SK-N-SH treated with all-trans-retinoic acid at 6 μM for 48 hours (cell line): ENCODE measurements at regions not wholly inside any gene's neighbourhood (a gene's known extent, or its start where the extent isn't known, plus 50 kb on each side); places are given as distances from the start of the nearest gene placed in this dataset.
"Not testable (repeated sequence)": the region's sequence is repeated elsewhere in the genome, so short reads cannot be mapped to it uniquely, and the experiment has no call there.

Experiments
- ATAC-seq: fragments of 200-7000 bp; cut with Tn5 transposase; 3 replicates; pipeline ENCODE4 v1.9.1; 2020; ENCODE audit warnings: mild to moderate bottlenecking, moderate library complexity
- ARNTL ChIP-seq: fragments of 450-650 bp; formaldehyde crosslinking; IDR thresholded peaks from 2 replicates; pipeline ENCODE4 v1.5.0; 2020; ENCODE audit warnings: low read depth, mild to moderate bottlenecking, moderate library complexity, borderline replicate concordance
- BACH2 ChIP-seq: fragments of 250-450 bp; sonication (Bioruptor Pico); IDR thresholded peaks from 2 replicates; pipeline ENCODE4 v1.9.0; 2021; ENCODE audit warnings: mild to moderate bottlenecking, borderline replicate concordance
- CSDC2 ChIP-seq: fragments of 250-450 bp; sonication (Bioruptor Pico); IDR thresholded peaks from 2 replicates; pipeline ENCODE4 v1.5.0; 2020; ENCODE audit warnings: mild to moderate bottlenecking, moderate library complexity
- ESRRG ChIP-seq: fragments of 250-450 bp; sonication (Bioruptor Pico); IDR thresholded peaks from 2 replicates; pipeline ENCODE4 v1.6.1; 2021; ENCODE audit warnings: mild to moderate bottlenecking
- GLIS3 ChIP-seq: fragments of 250-450 bp; sonication (Bioruptor Pico); IDR thresholded peaks from 2 replicates; pipeline ENCODE4 v1.5.0; 2020; ENCODE audit warnings: mild to moderate bottlenecking, moderate library complexity
- ISL1 ChIP-seq: fragments of 250-450 bp; sonication (Bioruptor Pico); IDR thresholded peaks from 2 replicates; pipeline ENCODE4 v2.1.2; 2022; ENCODE audit warnings: mild to moderate bottlenecking, moderate library complexity
- OSR1 ChIP-seq: fragments of 250-450 bp; sonication (Bioruptor Pico); IDR thresholded peaks from 2 replicates; pipeline ENCODE4 v1.8.0; 2022; ENCODE audit warnings: moderate library complexity, mild to moderate bottlenecking, inconsistent platforms
- POU6F1 ChIP-seq: fragments of 250-450 bp; sonication (Bioruptor Pico); IDR thresholded peaks from 2 replicates; pipeline ENCODE4 v1.8.0; 2021; ENCODE audit warnings: low read depth, mild to moderate bottlenecking, moderate library complexity, borderline replicate concordance
- PPARA ChIP-seq: fragments of 250-450 bp; sonication (Bioruptor Pico); IDR thresholded peaks from 2 replicates; pipeline ENCODE4 v1.5.0; 2020; ENCODE audit warnings: mild to moderate bottlenecking, borderline replicate concordance
- RARB ChIP-seq: fragments of 250-450 bp; sonication (Bioruptor Pico); IDR thresholded peaks from 2 replicates; pipeline ENCODE4 v1.8.0; 2021; ENCODE audit warnings: mild to moderate bottlenecking, moderate library complexity
- SNAI2 ChIP-seq: fragments of 250-450 bp; sonication (Bioruptor Pico); IDR thresholded peaks from 2 replicates; pipeline ENCODE4 v1.5.0; 2020; ENCODE audit warnings: mild to moderate bottlenecking, moderate library complexity
- TCF4 ChIP-seq: fragments of 250-450 bp; sonication (Bioruptor Pico); IDR thresholded peaks from 2 replicates; pipeline ENCODE4 v1.8.0; 2021; ENCODE audit warnings: mild to moderate bottlenecking, moderate library complexity, borderline replicate concordance
- TOX ChIP-seq: fragments of 250-450 bp; sonication (Bioruptor Pico); IDR thresholded peaks from 2 replicates; pipeline ENCODE4 v1.8.0; 2021; ENCODE audit warnings: mild to moderate bottlenecking, moderate library complexity, borderline replicate concordance
- TSHZ2 ChIP-seq: fragments of 250-450 bp; sonication (Bioruptor Pico); IDR thresholded peaks from 2 replicates; pipeline ENCODE4 v1.5.0; 2020; ENCODE audit warnings: mild to moderate bottlenecking, moderate library complexity
- ZC3H10 ChIP-seq: fragments of 250-450 bp; sonication (Bioruptor Pico); IDR thresholded peaks from 2 replicates; pipeline ENCODE4 v1.5.1; 2021; ENCODE audit warnings: mild to moderate bottlenecking, moderate library complexity
- ZFP3 ChIP-seq: fragments of 250-450 bp; sonication (Bioruptor Pico); IDR thresholded peaks from 2 replicates; pipeline ENCODE4 v1.5.0; 2020; ENCODE audit warnings: mild to moderate bottlenecking, moderate library complexity
- ZFP30 ChIP-seq: fragments of 450-650 bp; formaldehyde crosslinking; IDR thresholded peaks from 2 replicates; pipeline ENCODE4 v1.5.0; 2022; ENCODE audit warnings: mild to moderate bottlenecking, moderate library complexity
- ZNF565 ChIP-seq: fragments of 450-650 bp; formaldehyde crosslinking; conservative IDR thresholded peaks from 2 replicates; pipeline ENCODE4 v1.5.0; 2020; ENCODE audit warnings: low read depth, mild to moderate bottlenecking, moderate library complexity
- ZNF70 ChIP-seq: fragments of 450-650 bp; formaldehyde crosslinking; IDR thresholded peaks from 2 replicates; pipeline ENCODE4 v1.5.0; 2020; ENCODE audit warnings: mild to moderate bottlenecking, moderate library complexity
- ZNF8 ChIP-seq: fragments of 450-650 bp; formaldehyde crosslinking; IDR thresholded peaks from 2 replicates; pipeline ENCODE4 v1.5.0; 2020; ENCODE audit warnings: mild to moderate bottlenecking, moderate library complexity
- TF ChIP-seq, protein P1 (sequence below): fragments of 250-450 bp; sonication (Bioruptor Pico); IDR thresholded peaks from 2 replicates; pipeline ENCODE4 v1.5.1; 2020; ENCODE audit warnings: low read depth, mild to moderate bottlenecking, moderate library complexity
- TF ChIP-seq, protein P2 (sequence below): fragments of 250-450 bp; sonication (Bioruptor Pico); IDR thresholded peaks from 2 replicates; pipeline ENCODE4 v1.8.0; 2020; ENCODE audit warnings: mild to moderate bottlenecking, moderate library complexity, borderline replicate concordance

- ATAC-seq, result no peak
- TF ChIP-seq, protein P1, sequence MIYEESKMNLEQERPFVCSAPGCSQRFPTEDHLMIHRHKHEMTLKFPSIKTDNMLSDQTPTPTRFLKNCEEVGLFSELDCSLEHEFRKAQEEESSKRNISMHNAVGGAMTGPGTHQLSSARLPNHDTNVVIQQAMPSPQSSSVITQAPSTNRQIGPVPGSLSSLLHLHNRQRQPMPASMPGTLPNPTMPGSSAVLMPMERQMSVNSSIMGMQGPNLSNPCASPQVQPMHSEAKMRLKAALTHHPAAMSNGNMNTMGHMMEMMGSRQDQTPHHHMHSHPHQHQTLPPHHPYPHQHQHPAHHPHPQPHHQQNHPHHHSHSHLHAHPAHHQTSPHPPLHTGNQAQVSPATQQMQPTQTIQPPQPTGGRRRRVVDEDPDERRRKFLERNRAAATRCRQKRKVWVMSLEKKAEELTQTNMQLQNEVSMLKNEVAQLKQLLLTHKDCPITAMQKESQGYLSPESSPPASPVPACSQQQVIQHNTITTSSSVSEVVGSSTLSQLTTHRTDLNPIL, result no peak
- no peak for TF ChIP-seq CSDC2 (CRISPR knock-in tag)
- TF ChIP-seq TOX (CRISPR knock-in tag), result no peak
- TF ChIP-seq ZC3H10 (CRISPR knock-in tag), result no peak
- TF ChIP-seq ZFP3 (CRISPR knock-in tag), result no peak
- TF ChIP-seq BACH2 (CRISPR knock-in tag), result no peak
- TF ChIP-seq ISL1, result no peak
- TF ChIP-seq TCF4 (CRISPR knock-in tag), result no peak
- TF ChIP-seq PPARA (CRISPR knock-in tag), result no peak
- no peak for TF ChIP-seq SNAI2 (CRISPR knock-in tag)
- TF ChIP-seq GLIS3, result no peak
- TF ChIP-seq ZNF8 (CRISPR knock-in tag), result no peak
- TF ChIP-seq, protein P2, sequence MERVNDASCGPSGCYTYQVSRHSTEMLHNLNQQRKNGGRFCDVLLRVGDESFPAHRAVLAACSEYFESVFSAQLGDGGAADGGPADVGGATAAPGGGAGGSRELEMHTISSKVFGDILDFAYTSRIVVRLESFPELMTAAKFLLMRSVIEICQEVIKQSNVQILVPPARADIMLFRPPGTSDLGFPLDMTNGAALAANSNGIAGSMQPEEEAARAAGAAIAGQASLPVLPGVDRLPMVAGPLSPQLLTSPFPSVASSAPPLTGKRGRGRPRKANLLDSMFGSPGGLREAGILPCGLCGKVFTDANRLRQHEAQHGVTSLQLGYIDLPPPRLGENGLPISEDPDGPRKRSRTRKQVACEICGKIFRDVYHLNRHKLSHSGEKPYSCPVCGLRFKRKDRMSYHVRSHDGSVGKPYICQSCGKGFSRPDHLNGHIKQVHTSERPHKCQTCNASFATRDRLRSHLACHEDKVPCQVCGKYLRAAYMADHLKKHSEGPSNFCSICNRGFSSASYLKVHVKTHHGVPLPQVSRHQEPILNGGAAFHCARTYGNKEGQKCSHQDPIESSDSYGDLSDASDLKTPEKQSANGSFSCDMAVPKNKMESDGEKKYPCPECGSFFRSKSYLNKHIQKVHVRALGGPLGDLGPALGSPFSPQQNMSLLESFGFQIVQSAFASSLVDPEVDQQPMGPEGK (CRISPR knock-in tag), result no peak
- no peak for TF ChIP-seq ARNTL (CRISPR knock-in tag)
- TF ChIP-seq POU6F1 (CRISPR knock-in tag), result no peak
- TF ChIP-seq RARB (CRISPR knock-in tag), result no peak
- TF ChIP-seq ESRRG (CRISPR knock-in tag), result no peak
- no peak for TF ChIP-seq TSHZ2 (CRISPR knock-in tag)
- no peak for TF ChIP-seq ZFP30
Observed at GRCh38 chr4:132445386-132445785, 703.7 kb upstream of the PCDH10 start.

GRCh38 chr4:132457987-132458386 lies 691.1 kb upstream of the PCDH10 start:
- not testable (repeated sequence) for ATAC-seq

GRCh38 chr4:132479543-132479942 lies 669.6 kb upstream of the PCDH10 start:
- TF ChIP-seq SNAI2 (CRISPR knock-in tag) (no peak), ZNF565 (CRISPR knock-in tag) (no peak), ESRRG (CRISPR knock-in tag) (no peak), BACH2 (CRISPR knock-in tag) (no peak), GLIS3 (no peak), ZNF8 (CRISPR knock-in tag) (no peak), OSR1 (CRISPR knock-in tag) (no peak), ZFP30 (no peak), TOX (CRISPR knock-in tag) (no peak), CSDC2 (CRISPR knock-in tag) (no peak), RARB (CRISPR knock-in tag) (no peak), TSHZ2 (CRISPR knock-in tag) (no peak), ARNTL (CRISPR knock-in tag) (no peak), ZFP3 (CRISPR knock-in tag) (no peak), ZNF70 (CRISPR knock-in tag) (no peak)
- TF ChIP-seq, protein P2 (CRISPR knock-in tag), result no peak
- TF ChIP-seq, protein P1, result no peak
- no peak for ATAC-seq
